GM18505 (cell line): ENCODE measurements at regions not wholly inside any gene's neighbourhood (a gene's known extent, or its start where the extent isn't known, plus 50 kb on each side); places are given as distances from the start of the nearest gene placed in this dataset.
A peak's percentile ranks its signal among the peaks of the same experiment; 100 is the strongest.
"Not testable (repeated sequence)": the region's sequence is repeated elsewhere in the genome, so short reads cannot be mapped to it uniquely, and the experiment has no call there.

Source experiments
- ATAC-seq: cut with Tn5 transposase; IDR thresholded peaks from one replicate; pipeline ENCODE4 v1.9.1; 2021; ENCODE audit not compliant: unreplicated experiment
- POLR2A ChIP-seq: IDR thresholded peaks from 4 replicates; pipeline ENCODE4 v1.6.1; 2011; ENCODE audit warnings: borderline replicate concordance; ENCODE audit not compliant: insufficient read depth, insufficient read length; ENCODE audit errors: extremely low read depth

DNA sequence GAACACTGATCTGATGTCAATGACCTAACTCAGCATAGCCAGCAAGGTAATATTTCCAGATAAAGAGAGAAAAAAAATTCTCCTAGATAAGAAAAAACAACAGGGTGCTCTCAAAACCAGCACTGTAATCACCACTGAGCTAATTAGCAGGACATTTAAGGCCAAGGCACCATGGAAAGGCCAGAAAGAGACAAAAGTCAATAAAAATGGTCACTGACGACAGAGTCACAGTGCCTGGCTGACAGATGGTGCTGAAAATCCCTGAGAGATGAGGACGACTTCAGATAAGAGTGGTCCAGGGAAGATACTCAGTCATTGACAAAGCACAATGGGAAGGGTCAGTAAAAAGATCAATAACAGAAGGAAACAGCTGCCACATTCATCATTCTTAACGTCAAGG is 186.7 kb downstream of the SPATA31A6 start:
- not testable (repeated sequence) for ATAC-seq

DNA sequence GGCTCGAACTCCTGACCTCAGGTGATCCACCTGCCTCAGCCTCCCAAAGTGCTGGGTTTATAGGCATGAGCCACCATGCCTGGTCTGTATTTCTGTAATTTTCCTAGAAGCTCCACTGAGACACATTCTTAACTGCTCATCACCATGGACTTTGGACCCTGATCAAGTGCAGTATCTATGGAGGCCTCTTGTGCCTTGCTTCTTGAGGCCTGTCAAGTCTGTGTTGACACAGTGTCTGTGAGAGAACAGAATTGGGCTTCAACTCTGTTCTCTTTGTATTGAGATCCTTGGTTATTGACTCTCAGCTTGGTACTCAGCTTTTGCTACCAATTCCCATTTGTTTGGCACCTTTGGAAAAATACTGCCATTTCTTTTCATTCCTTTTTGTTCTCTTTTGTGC is 188.0 kb downstream of the SPATA31A6 start:
- not testable (repeated sequence) for ATAC-seq

DNA sequence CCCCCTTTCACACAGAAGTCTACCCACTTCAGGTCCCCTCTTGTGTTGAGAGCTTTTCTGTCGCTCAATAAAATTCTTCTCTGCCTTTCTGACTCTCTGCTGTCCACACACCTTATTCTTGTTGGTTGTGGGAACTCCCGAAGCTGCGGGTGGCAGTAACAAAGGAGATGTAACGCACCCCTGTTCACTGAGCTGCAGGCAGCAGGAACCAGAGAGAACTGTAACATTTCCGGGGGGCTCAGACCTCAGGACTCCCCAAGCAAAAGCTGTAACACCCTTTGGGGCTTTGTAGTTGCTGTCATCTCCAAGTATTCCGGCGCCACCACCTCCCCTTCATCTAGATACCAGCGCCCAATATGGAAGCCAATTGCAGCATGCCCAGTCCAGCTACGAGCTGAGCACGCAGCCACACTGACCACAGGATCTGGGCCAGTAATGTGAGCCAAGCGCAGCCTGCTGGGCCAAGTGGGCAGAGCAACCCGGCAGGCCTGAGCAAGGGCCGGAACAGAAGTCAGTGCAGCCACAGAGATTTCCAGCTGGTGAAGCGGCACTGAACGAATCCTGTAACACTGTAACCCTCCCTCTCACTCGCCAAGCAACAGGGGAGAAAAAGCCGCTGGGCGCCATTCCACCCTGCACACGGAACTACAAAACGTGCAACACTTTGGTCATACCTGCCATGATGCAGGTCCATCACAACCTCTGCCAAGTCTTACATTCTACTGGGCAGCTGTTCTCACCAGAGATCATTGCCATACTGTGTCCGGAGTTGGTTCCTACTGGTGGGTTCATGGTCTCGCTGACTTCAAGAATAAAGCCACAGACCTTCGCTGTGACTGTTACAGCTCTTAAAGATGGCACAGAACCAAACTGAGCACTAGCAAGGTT is 194.3 kb downstream of the SPATA31A6 start:
- not testable (repeated sequence) for ATAC-seq

DNA sequence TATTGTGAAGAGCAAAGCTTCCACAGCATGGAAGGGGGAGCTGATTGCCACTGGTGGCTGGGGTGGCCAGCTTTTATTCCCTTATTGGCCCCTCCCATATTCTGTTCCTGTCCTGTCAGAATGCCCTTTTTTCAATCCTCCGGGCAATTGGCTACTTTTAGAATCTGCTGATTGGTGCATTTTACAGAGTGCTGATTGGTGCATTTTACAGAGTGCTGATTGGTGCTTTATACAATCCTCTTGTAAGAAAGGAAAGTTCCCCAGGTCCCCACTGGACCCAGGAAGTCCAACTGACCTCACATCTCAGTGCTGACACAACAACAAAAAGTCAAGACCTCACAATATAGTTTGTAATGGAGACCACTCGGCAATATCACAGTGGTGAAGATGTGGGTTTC is 195.0 kb downstream of the SPATA31A6 start:
- ATAC-seq, result no peak

DNA sequence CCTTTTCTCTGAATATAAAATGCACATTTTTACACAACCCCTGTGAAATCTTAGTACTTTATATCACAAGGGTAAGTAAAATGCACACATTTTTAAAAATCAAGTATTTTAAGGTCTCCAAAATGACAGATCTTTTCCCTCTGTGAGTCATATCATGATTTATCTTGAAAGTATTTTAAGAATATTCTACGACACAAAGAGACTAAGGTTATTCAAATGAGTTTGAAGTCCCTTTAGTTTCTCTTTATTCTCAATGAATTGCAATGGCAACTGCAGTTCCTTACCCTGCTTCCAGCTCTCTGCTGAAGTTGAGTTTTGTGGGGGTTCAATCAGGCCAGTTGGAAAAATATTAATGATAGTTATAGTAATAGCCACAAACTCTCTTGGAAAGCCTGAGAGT is 196.1 kb downstream of the SPATA31A6 start:
- ATAC-seq, result not testable (repeated sequence)

More for the DNA sequence above, 195.0 kb downstream of the SPATA31A6 start:
- TF ChIP-seq POLR2A, result no peak

DNA sequence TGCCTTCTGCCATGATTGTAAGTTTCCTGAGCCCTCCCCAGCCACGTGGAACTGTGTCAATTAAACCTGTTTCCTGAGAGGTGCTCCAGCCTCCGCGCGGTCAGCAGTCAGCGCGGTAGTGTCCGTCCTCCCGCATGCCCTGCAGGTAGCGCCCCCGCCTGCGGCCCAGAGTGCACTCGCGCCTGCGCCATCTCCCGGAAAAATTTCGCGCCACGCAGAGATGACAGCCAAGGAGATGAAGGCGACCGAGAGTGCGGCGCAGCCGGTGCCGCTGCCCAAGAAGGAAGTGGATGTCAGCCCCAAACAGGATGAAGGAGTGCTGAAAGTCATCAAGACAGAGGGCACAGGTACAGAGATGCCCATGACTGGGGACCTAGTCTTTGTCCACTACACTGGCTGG is 201.1 kb downstream of the SPATA31A6 start:
- not testable (repeated sequence) for ATAC-seq

DNA sequence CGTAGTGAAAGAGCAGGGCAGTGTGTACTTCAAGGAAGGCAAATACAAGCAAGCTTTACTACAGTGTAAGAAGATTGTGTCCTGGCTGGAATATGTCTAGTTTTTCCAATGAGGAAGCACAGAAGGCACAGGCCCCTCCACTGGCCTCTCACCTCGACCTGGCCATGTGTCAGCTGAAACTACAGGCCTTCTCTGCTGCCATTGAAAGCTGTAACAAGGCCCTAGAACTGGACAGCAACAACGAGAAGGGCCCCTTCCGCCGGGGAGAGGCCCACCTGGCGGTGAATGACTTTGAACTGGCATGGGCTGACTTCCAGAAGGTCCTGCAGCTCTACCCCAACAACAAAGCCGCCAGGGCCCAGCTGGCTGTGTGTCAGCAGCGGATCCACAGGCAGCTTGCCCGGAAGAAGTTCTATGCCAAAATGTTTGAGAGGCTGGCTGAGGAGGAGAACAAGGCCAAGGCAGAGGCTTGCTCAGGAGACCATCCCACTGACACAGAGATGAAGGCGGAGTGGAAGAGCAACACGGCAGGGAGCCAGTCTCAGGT is 202.2 kb downstream of the SPATA31A6 start:
- not testable (repeated sequence) for ATAC-seq

DNA sequence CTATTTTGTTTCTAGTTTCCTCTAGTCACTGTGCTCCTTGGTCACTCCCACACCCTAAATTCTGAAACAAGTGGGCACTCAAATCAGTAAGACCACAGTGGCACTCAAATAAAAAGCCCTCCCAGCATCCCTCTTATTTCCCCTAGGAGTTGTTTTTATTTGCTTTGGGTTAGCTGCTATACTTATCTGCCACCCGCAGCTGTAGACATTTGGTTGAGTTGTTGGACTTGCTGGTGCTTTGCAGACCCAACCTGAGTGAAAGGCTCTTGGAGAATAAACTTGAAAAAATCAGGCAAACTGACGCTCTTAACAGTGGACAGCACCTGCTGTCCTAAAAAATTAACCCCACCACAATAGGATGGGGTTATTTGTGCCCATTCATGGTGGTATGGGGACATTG is 203.0 kb downstream of the SPATA31A6 start:
- ATAC-seq, result no peak
- no peak for TF ChIP-seq POLR2A

DNA sequence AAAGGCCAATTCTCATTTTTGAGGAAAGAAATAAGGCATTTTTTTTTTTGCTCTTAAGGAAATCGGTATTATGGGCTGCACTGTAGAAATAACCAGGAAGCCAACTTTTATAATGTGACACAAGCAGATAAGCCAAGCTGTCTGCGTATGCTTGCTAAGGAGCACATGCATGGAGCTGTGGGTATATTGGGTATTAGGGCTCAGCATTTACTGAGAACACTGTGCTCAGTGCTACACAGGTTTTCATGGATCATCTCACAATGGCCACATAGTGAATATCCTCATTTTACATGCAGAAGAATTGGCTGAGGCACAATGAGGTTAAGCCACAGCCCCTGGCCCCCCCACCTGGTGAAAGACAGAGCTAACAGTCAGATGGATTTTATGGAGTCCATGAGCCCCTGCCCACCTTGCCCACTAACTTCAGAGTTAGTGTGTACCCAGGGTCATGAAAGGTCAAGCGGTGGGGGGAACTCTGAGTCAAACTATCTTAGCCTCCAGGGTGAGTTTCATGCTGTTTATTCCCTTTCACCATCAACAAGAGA is 204.8 kb downstream of the SPATA31A6 start:
- ATAC-seq, result no peak
- no peak for TF ChIP-seq POLR2A

DNA sequence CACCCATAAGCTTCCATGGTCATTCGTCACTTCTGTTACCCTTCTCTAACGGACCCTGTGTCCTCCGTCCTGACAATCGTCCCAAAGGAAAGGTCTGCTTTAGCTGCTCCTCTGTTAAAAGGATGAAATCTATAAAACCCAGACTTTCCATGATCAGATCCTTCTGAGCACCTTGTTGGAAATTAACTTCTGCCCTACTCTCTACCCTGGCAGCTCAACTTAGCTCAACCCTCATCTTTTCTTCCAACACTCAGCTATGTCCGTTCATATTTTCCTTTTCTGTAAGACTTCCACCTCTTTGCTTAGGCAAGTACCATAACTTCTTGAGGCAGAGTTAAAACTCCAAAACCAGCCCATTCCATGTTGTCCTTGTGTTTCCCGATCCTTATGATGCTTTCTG is 205.4 kb downstream of the SPATA31A6 start:
- no peak for TF ChIP-seq POLR2A
- no peak for ATAC-seq

DNA sequence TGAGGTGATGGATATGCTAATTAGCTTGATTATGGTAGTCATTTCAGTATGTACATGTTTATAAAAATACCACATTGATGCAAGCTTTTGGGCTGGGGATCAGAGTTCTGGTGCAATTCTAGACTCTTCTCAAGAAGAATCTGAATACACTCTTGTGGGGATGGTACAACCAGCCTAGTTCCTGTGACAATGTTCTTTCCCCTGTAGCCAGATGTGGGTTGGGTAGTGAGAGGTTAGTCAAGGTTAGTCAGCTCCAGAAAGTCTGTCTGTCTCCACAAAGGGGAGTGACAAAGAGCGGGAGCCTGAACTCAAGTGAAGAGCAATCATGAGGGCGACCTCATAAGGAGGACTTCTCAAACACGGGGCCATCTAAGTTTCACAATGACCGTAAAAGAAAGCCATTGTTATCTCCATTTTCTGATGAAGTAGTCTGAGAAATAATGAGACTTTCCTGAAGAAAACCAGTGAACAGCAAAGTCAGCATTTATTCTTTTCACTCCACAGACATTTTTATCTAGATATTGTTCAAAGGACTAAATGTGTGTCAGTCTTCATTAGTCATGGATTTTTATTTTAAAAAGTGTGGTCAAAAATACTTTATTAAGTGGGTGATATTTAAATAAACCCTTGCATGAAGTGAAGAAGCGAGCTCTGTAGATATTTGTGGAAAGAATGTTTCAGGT is 209.5 kb downstream of the SPATA31A6 start:
- ATAC-seq, result not testable (repeated sequence)

DNA sequence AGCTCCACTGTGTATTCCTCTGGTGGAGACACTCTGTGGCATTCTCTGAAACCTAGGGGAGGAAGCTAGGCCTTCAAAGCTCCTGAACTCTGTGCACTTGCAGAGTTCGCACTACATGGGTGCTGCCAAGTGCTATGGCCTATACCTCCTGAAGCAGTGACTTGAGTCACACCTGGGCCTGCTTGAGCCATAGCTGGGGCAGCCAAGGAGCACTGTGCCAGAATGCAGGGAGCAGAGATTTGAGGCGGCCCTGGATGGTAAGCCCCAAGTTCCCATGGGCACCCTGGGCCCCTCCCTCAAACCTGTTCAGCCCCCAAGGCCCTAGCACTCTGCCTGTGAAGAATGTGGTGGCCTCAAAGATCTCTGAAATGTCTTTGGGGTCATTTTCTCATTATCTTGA is 212.9 kb downstream of the SPATA31A6 start:
- no peak for TF ChIP-seq POLR2A
- no peak for ATAC-seq

DNA sequence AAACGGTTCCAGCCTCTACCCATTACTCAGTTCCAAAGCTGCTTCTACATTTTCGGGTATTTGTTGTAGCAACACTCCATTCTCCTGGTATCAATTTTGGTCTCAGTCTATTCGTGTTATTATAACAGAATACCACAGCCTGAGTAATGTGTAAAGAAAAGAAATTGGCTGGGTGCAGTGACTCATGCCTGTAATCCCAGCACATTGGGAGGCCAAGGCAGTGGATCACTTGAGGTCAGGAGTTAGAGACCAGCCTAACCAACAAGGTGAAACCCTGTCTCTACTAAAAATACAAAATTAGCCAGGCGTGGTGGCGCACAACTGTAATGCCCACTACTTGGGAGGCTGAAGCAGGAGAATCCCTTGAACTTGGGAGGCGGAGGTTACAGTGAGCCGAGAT is 213.9 kb downstream of the SPATA31A6 start:
- not testable (repeated sequence) for ATAC-seq

DNA sequence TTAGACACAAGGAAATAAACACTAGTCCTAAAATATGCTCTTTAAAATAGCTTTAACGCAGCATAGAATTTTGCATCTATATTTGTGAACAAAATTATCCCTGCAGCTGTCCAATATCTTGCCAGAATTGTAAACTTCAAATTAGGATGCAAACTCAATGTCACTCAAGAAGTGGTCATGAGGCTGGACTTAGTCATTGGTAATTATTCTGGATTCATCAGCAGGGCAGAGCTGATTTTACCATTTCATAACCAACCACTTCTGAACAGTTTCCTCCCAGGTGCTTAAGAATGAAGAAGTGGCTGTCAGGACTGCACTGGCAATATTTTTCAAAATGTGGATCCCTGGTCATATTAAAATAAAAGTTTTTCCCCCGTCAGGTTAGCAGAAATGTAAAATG is 219.5 kb downstream of the SPATA31A6 start:
- not testable (repeated sequence) for ATAC-seq

DNA sequence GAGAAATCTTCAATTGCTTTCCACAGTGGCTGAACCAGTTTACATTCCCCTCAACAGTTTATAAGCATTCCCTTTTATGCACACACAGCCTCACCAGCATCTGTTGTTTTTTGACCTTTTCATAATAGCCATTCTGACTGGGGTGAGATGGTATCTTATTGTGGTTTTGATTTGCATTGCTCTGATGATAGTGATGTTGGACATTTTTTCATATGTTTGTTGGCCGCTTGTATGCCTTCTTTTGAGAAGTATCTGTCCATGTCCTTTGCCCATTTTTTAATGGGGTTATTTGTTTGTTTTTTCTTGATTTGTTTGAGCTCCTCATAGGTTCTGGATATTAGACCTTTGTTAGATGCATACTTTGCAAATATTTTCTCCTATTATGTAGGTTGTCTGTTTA is 226.1 kb downstream of the SPATA31A6 start:
- not testable (repeated sequence) for ATAC-seq

DNA sequence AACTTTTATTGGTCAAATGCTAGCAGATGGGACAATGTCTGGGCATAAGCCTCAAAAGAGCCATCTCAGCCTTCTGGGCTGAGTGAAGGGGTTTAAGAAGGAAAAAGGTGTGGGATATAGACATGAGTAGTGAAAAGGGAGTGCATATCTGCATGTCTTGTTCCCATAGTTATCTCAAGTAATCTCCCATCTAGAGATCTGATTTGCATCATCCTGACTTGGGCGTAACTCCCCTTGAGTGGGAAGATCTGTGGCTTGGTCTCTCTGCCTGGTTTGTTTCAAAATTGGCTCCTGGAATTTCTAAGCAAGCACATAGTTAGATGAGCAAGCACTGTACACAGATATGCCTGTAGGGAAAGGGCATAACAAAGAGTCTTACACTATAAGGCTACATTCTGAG is 228.9 kb downstream of the SPATA31A6 start:
- not testable (repeated sequence) for ATAC-seq

DNA sequence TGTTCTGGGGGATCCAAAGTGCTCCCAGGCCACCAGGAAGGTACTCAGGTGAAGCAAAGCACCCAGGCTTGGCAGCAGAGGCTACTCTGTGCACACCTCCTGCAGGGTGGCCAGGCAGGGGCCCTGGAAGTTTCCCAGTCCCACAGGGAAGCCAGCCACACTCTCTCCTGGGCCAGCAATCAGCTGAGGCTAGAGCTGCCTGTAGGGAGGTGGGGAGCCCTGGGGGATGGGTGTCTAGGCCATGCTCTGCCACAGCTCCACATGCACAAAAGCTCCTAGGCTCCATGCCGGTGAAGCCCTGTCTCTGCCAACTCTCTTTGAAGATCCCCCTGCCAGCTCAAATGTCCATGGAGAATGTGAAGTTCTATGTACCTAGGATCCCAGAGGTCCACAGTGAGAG is 231.4 kb downstream of the SPATA31A6 start:
- not testable (repeated sequence) for ATAC-seq

DNA sequence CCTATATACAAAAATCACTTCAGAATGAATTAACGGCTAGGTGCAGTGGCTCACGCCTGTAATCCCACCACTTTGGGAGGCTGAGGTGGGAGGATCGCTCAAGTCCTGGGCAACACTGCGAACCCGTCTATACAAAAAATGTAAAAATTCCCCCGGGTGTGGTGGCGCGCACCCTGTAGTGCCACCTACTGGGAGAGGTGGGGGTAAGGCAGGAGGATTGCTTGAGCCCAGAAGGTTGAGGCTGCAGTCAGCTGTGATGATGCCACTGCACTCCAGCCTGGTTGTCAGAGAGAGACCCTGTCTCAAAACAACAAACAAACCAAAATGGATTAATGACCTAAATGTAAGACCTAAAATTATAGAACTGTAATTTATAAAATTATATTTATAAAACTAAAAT is 236.2 kb downstream of the SPATA31A6 start:
- ATAC-seq, result not testable (repeated sequence)

DNA sequence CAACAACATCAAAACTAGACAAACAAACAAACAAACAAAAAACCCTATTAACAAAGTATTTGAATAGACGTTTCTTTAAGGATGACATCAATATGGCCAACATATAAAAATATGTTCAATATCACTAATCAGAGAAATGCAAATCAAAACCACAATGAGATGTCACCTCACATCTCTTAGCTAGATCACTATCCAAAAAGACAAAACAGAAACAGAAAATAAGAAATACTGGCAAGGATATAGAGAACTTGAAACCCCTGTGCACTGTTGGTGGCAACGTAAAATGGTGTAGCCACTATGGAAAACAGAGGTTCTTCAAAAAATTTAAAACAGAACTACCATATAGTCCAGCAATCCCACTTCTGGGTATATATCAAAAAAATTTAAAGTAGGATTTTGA is 236.9 kb downstream of the SPATA31A6 start:
- ATAC-seq, result peak; percentile 82

DNA sequence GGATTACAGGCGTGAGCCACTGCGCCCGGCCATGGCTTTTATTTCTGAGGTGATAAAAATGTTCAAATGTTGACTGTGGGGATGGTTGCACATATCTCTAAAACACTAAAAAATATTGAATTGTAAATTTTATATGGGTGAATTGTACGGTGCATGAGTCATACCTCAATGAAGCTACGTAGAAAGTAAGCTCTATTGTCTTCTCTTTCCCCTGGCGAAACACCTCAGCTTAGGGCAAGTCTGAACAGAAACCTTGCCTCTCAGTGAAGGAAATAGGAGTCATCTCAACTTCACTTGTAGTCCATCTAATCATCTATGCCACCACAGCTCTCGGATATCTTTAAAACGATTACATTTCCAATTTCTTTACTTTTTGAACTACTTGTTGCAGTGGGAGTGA is 238.2 kb downstream of the SPATA31A6 start:
- ATAC-seq, result not testable (repeated sequence)
